22Rv1 (cell line): ENCODE measurements at regions not wholly inside any gene's neighbourhood (a gene's known extent, or its start where the extent isn't known, plus 50 kb on each side); places are given as distances from the start of the nearest gene placed in this dataset.

Experiments used
- CTCF ChIP-seq: fragments of 450-650 bp; IDR thresholded peaks from 2 replicates; pipeline ENCODE4 v1.5.1; 2017; ENCODE audit warnings: mild to moderate bottlenecking
- ZFX ChIP-seq: fragments of 450-650 bp; IDR thresholded peaks from 2 replicates; pipeline ENCODE4 v1.6.1; 2017; ENCODE audit warnings: antibody characterized with exemption, borderline replicate concordance

- TF ChIP-seq CTCF (no peak), ZFX (no peak)
These were observed 1707.9 kb upstream of the PRR20A start for GRCh38 chr13:55432814-55433213.
